ENCODE measurements at regions not wholly inside any gene's neighbourhood (a gene's known extent, or its start where the extent isn't known, plus 50 kb on each side); places are given as distances from the start of the nearest gene placed in this dataset.

GRCh38 chr2:120549841-120550240 is 185.8 kb upstream of the GLI2 start:
- Histone ChIP-seq H3K18ac (ENCODE audit: insufficient read length, low read depth, low read length) (no peak overlapping the region), H3K23ac (ENCODE audit: insufficient read length, low read depth, low read length) (no peak overlapping the region), H3K79me2 (ENCODE audit: insufficient read depth, low read length) (no peaks in the 10 kb centered on the region), H3T11ph (ENCODE audit: low read length) (no peak overlapping the region), H2BK15ac (ENCODE audit: low read depth, low read length) (no peak overlapping the region), H3K23me2 (ENCODE audit: insufficient read length, low read depth, low read length, poor library complexity, severe bottlenecking) (peaks cover 3% of the 10 kb centered on the region), H2BK5ac (ENCODE audit: insufficient read length, low read length) (no peak overlapping the region), H2AK5ac (ENCODE audit: insufficient read length, low read length) (no peak overlapping the region), H3K14ac (ENCODE audit: insufficient read depth, low read length) (no peak overlapping the region), H4K8ac (replicated peaks; ENCODE audit: insufficient read length, low read depth, low read length) (no peak overlapping the region), H2AFZ (ENCODE audit: low read length) (no peak overlapping the region), H3K79me1 (ENCODE audit: insufficient read depth, low read depth, low read length, poor library complexity, severe bottlenecking) (no peaks in the 10 kb centered on the region), H3K27me3 (ENCODE audit: insufficient read depth, low read length) (peaks cover 2% of the 10 kb centered on the region; the same call in 1 of the 2 replicates), H3K4ac (ENCODE audit: low read depth, low read length) (no peak overlapping the region), H3K56ac (ENCODE audit: insufficient read length, low read depth, low read length) (no peak overlapping the region), H3K4me2 (ENCODE audit: insufficient read depth, insufficient read length, low read length) (no peak overlapping the region), H4K5ac (ENCODE audit: insufficient read length, low read depth, low read length) (no peak overlapping the region), H3K9ac (ENCODE audit: extremely low read depth, insufficient read length, low read length) (no peak overlapping the region), H2BK12ac (ENCODE audit: insufficient read length, low read depth, low read length) (no peak overlapping the region), H3K9me3 (ENCODE audit: control insufficient read depth, low read depth, low read length) (no peaks in the 10 kb centered on the region), H3K27ac (ENCODE audit: insufficient read length, low read depth, low read length) (no peak overlapping the region), H3K4me1 (ENCODE audit: insufficient read depth, low read length) (no peaks in the 10 kb centered on the region), H4K20me1 (ENCODE audit: control insufficient read depth, insufficient read depth, insufficient read length) (no peaks in the 10 kb centered on the region), H4K91ac (ENCODE audit: insufficient read length, low read depth, low read length) (no peak overlapping the region), H2BK120ac (ENCODE audit: low read depth, low read length, poor library complexity, severe bottlenecking) (no peak overlapping the region), H2BK20ac (ENCODE audit: low read depth, low read length, poor library complexity, severe bottlenecking) (no peak overlapping the region)
- DNase-seq = no peak
- Mint-ChIP-seq H3K36me3 (ENCODE audit: insufficient read depth in 1 of 3, low read depth in 3 of 3) (no peaks in the 10 kb centered on the region), H3K27ac (no peak overlapping the region), H3K4me3 (no peak overlapping the region), H3K27me3 (ENCODE audit: low read depth) (peaks cover 94% of the 10 kb centered on the region), H3K9me3 (no peaks in the 10 kb centered on the region), H3K4me1 (peaks cover 16 to 21% of the 10 kb centered on the region in 2 experiments)
- no CpG with 5 or more reads among the region's 6 CpGs for WGBS (ENCODE audit: extremely low coverage, insufficient read length, low lambda C conversion rate)
- TF ChIP-seq CTCF (conservative IDR thresholded peaks at IDR 0.05) = no peak

Measured in H9 (cell line).